Central memory CD4-positive, alpha-beta T cell (primary cell): ENCODE measurements at regions not wholly inside any gene's neighbourhood (a gene's known extent, or its start where the extent isn't known, plus 50 kb on each side); places are given as distances from the start of the nearest gene placed in this dataset.
"Not testable (repeated sequence)": the region's sequence is repeated elsewhere in the genome, so short reads cannot be mapped to it uniquely, and the experiment has no call there.

ENCODE experiments used
- DNase-seq: peaks from one replicate; pipeline ENCODE4 v3.0.0; 2022

GRCh38 chr2:111482987-111483679, 362.4 kb downstream of the BCL2L11 start:
- not testable (repeated sequence) for DNase-seq

- not testable (repeated sequence) for DNase-seq
Observed at GRCh38 chr2:111484097-111484496, 363.4 kb downstream of the BCL2L11 start.

GRCh38 chr2:111485895-111486294, 365.2 kb downstream of the BCL2L11 start:
- DNase-seq = not testable (repeated sequence)

GRCh38 chr2:111488451-111488850, 367.7 kb downstream of the BCL2L11 start:
- DNase-seq = not testable (repeated sequence)

- DNase-seq = not testable (repeated sequence)
Observed at GRCh38 chr2:111489460-111489859, 368.7 kb downstream of the BCL2L11 start.

- DNase-seq = not testable (repeated sequence)
Observed at GRCh38 chr2:111491181-111491580, 370.5 kb downstream of the BCL2L11 start.

GRCh38 chr2:111491614-111492013, 370.9 kb downstream of the BCL2L11 start:
- DNase-seq = not testable (repeated sequence)

GRCh38 chr2:111492995-111493719, 372.4 kb downstream of the BCL2L11 start:
- not testable (repeated sequence) for DNase-seq

GRCh38 chr2:111493720-111494078, 373.0 kb downstream of the BCL2L11 start:
- not testable (repeated sequence) for DNase-seq

GRCh38 chr2:111494288-111494980, 373.7 kb downstream of the BCL2L11 start:
- not testable (repeated sequence) for DNase-seq

GRCh38 chr2:111494981-111495315, 374.2 kb downstream of the BCL2L11 start:
- not testable (repeated sequence) for DNase-seq

- DNase-seq = not testable (repeated sequence)
Observed at GRCh38 chr2:111495636-111496035, 374.9 kb downstream of the BCL2L11 start.

GRCh38 chr2:111496176-111496575, 375.5 kb downstream of the BCL2L11 start:
- DNase-seq = not testable (repeated sequence)

- DNase-seq = not testable (repeated sequence)
Observed at GRCh38 chr2:111496860-111497259, 376.1 kb downstream of the BCL2L11 start.

- not testable (repeated sequence) for DNase-seq
Observed at GRCh38 chr2:111497270-111497669, 376.6 kb downstream of the BCL2L11 start.

- not testable (repeated sequence) for DNase-seq
Observed at GRCh38 chr2:111500536-111501062, 379.9 kb downstream of the BCL2L11 start.

- DNase-seq = not testable (repeated sequence)
Observed at GRCh38 chr2:111503844-111504570, 380.0 kb downstream of the ANAPC1 start.

- DNase-seq = not testable (repeated sequence)
Observed at GRCh38 chr2:111504571-111504942, 379.4 kb downstream of the ANAPC1 start.

GRCh38 chr2:111505267-111505666, 378.7 kb downstream of the ANAPC1 start:
- not testable (repeated sequence) for DNase-seq

- not testable (repeated sequence) for DNase-seq
Observed at GRCh38 chr2:111506936-111507335, 377.1 kb downstream of the ANAPC1 start.

GRCh38 chr2:111509225-111509869, 374.6 kb downstream of the ANAPC1 start:
- not testable (repeated sequence) for DNase-seq

- not testable (repeated sequence) for DNase-seq
Observed at GRCh38 chr2:111510384-111510783, 373.6 kb downstream of the ANAPC1 start.
